ENCODE measurements at regions not wholly inside any gene's neighbourhood (a gene's known extent, or its start where the extent isn't known, plus 50 kb on each side); places are given as distances from the start of the nearest gene placed in this dataset.

DNA sequence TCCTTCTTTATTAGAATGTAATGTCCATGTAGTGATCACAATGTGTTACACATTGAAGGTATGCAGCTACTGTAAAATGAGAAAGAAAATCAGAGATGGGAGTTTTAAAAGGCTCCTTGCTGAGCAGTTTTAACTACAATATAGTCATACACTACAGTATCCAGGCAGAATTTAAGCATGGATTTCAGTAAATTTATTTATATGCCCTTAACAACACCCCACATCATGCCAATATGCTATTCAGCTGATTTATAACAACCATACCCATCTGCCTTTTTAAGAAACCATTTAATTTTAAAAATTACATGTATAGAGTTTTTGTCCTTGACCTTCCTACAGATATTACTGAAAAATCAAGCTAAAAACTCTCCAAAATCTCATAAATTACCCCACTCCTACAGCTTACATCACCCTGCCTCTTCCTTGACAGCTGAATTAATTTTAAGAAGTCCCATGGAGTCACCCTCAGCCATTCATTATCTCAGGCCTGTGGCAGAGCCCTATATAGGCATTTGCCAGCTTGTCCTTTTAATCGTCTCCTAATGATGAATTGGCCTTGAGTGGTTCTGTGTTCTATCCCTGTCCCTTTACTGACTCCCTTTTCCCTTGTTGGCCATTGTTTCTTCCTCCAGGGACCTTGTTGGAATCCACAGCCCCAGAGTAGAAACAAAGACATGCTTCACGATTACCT, 797.6 kb upstream of the ARRDC4 start:
- TF ChIP-seq, protein P1, sequence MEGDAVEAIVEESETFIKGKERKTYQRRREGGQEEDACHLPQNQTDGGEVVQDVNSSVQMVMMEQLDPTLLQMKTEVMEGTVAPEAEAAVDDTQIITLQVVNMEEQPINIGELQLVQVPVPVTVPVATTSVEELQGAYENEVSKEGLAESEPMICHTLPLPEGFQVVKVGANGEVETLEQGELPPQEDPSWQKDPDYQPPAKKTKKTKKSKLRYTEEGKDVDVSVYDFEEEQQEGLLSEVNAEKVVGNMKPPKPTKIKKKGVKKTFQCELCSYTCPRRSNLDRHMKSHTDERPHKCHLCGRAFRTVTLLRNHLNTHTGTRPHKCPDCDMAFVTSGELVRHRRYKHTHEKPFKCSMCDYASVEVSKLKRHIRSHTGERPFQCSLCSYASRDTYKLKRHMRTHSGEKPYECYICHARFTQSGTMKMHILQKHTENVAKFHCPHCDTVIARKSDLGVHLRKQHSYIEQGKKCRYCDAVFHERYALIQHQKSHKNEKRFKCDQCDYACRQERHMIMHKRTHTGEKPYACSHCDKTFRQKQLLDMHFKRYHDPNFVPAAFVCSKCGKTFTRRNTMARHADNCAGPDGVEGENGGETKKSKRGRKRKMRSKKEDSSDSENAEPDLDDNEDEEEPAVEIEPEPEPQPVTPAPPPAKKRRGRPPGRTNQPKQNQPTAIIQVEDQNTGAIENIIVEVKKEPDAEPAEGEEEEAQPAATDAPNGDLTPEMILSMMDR (IDR thresholded peaks at IDR 0.05; ENCODE audit: low read depth, low read length, poor library complexity, severe bottlenecking): no peak
- TF ChIP-seq EZH2phosphoT487 (IDR thresholded peaks at IDR 0.05; ENCODE audit: borderline replicate concordance, low read length): no peak
